Astrocyte (in vitro differentiated cells and primary cell): ENCODE measurements at regions not wholly inside any gene's neighbourhood (a gene's known extent, or its start where the extent isn't known, plus 50 kb on each side); places are given as distances from the start of the nearest gene placed in this dataset.

Source experiments
- EZH2 ChIP-seq: IDR thresholded peaks from 2 replicates; pipeline ENCODE4 v1.6.1; 2012; ENCODE audit warnings: mild to moderate bottlenecking, low read length, inconsistent platforms; ENCODE audit not compliant: insufficient read depth
- TF ChIP-seq, protein P1 (sequence below): IDR thresholded peaks from 2 replicates; pipeline ENCODE4 v1.5.1; 2011; ENCODE audit warnings: low read depth, mild to moderate bottlenecking, inconsistent platforms, low read length, moderate library complexity; ENCODE audit not compliant: insufficient read depth

DNA sequence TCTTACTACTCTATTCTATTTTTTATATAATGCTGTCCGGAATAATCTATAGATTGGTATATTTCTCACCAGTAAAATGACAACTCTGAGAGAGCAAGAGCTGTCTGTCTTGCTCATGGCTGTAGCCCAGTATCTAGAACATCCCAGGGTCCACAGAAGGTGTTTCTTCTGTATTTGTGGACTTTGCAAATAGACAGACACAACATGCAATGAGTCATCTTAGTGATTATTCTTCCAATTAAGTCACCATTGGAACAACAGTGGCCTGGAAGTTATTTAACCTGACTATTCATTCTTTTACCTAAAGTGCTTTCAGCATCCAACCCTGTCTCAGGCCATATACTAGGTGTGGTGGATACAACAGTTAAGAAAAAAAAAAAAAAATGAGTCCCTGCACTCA lies 179.5 kb downstream of the PPARGC1A start:
- TF ChIP-seq, protein P1, sequence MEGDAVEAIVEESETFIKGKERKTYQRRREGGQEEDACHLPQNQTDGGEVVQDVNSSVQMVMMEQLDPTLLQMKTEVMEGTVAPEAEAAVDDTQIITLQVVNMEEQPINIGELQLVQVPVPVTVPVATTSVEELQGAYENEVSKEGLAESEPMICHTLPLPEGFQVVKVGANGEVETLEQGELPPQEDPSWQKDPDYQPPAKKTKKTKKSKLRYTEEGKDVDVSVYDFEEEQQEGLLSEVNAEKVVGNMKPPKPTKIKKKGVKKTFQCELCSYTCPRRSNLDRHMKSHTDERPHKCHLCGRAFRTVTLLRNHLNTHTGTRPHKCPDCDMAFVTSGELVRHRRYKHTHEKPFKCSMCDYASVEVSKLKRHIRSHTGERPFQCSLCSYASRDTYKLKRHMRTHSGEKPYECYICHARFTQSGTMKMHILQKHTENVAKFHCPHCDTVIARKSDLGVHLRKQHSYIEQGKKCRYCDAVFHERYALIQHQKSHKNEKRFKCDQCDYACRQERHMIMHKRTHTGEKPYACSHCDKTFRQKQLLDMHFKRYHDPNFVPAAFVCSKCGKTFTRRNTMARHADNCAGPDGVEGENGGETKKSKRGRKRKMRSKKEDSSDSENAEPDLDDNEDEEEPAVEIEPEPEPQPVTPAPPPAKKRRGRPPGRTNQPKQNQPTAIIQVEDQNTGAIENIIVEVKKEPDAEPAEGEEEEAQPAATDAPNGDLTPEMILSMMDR = no peak
- no peak for TF ChIP-seq EZH2
